IMR-90 (cell line): ENCODE measurements at regions not wholly inside any gene's neighbourhood (a gene's known extent, or its start where the extent isn't known, plus 50 kb on each side); places are given as distances from the start of the nearest gene placed in this dataset.
"Not testable (repeated sequence)": the region's sequence is repeated elsewhere in the genome, so short reads cannot be mapped to it uniquely, and the experiment has no call there.

Experiments
- ATAC-seq: fragments of 200-7000 bp; cut with Tn5 transposase; 2 replicates; pipeline ENCODE4 v1.9.1; 2020; ENCODE audit warnings: low read depth, mild to moderate bottlenecking, moderate library complexity
- BruUV-seq: library from RNA; stranded (reverse); fragments of 400-500 nt; replicated peaks from 2 replicates; lab custom pipeline; 2021; lab: Mats Ljungman, UMichigan
- CTCF ChIA-PET: fragments of 300-600 bp; formaldehyde crosslinking; extraction: SDS; loops from one replicate; lab custom pipeline; 2021; ENCODE audit warnings: antibody characterized with exemption; lab: Yijun Ruan, JAX
- POLR2A ChIA-PET: fragments of 300-600 bp; sonication (Branson Sonifier 250); formaldehyde crosslinking; loops from one replicate; lab custom pipeline; 2022; ENCODE audit warnings: antibody characterized with exemption; ENCODE audit not compliant: unreplicated experiment; lab: Charles Lee
- DNase-seq: peaks from one replicate; pipeline ENCODE4 v3.0.0; 2013
- H2AFZ ChIP-seq: replicated peaks from 2 replicates; pipeline ENCODE3; 2013; ENCODE audit warnings: low read length, mild to moderate bottlenecking; ENCODE audit not compliant: poor library complexity
- H2AK5ac ChIP-seq: 2 replicates; pipeline ENCODE4 v1.6.1; 2013; ENCODE audit warnings: low read depth, low read length, inconsistent platforms
- H2AK9ac ChIP-seq: replicated peaks from 2 replicates; pipeline ENCODE3; 2013; ENCODE audit warnings: mild to moderate bottlenecking, low read depth, low read length, moderate library complexity; ENCODE audit not compliant: poor library complexity
- H2BK120ac ChIP-seq: 2 replicates; pipeline ENCODE4 v1.6.1; 2013; ENCODE audit warnings: low read depth, low read length, inconsistent platforms
- H2BK15ac ChIP-seq: 3 replicates; pipeline ENCODE4 v1.6.1; 2013; ENCODE audit warnings: low read depth, low read length, inconsistent platforms
- H2BK20ac ChIP-seq: 2 replicates; pipeline ENCODE4 v1.6.1; 2013; ENCODE audit warnings: low read depth, mild to moderate bottlenecking, inconsistent platforms, low read length, moderate library complexity
- H2BK5ac ChIP-seq: 2 replicates; pipeline ENCODE4 v1.6.1; 2013; ENCODE audit warnings: mild to moderate bottlenecking, low read depth, low read length, inconsistent platforms; ENCODE audit not compliant: poor library complexity, severe bottlenecking
- H3K14ac ChIP-seq: replicated peaks from 2 replicates; pipeline ENCODE4 v1.6.1; 2013; ENCODE audit warnings: low read depth, low read length, inconsistent platforms
- H3K18ac ChIP-seq: 2 replicates; pipeline ENCODE4 v1.6.1; 2013; ENCODE audit warnings: low read depth, low read length, control low read depth
- H3K23ac ChIP-seq: 2 replicates; pipeline ENCODE4 v1.6.1; 2013; ENCODE audit warnings: low read depth, low read length, inconsistent platforms
- H3K27ac ChIP-seq: 2 replicates; pipeline ENCODE4 v1.5.1; 2013; ENCODE audit warnings: mild to moderate bottlenecking, control low read depth, low read length; ENCODE audit not compliant: insufficient read depth
- H3K27me3 ChIP-seq: 2 replicates; pipeline ENCODE4 v1.6.1; 2013; ENCODE audit warnings: low read length; ENCODE audit not compliant: control insufficient read depth, insufficient read depth
- H3K36me3 ChIP-seq: 2 replicates; pipeline ENCODE4 v1.6.1; 2013; ENCODE audit warnings: low read length, mixed read lengths; ENCODE audit not compliant: control insufficient read depth, insufficient read depth
- H3K4ac ChIP-seq: 2 replicates; pipeline ENCODE4 v1.6.1; 2013; ENCODE audit warnings: low read depth, low read length, inconsistent platforms
- H3K4me1 ChIP-seq: 2 replicates; pipeline ENCODE4 v1.6.1; 2013; ENCODE audit warnings: low read length, mixed read lengths; ENCODE audit not compliant: control insufficient read depth, insufficient read depth
- H3K4me2 ChIP-seq: 2 replicates; pipeline ENCODE4 v1.6.1; 2013; ENCODE audit warnings: low read depth, mild to moderate bottlenecking, control low read depth, low read length, moderate library complexity
- H3K4me3 ChIP-seq: 2 replicates; pipeline ENCODE4 v1.5.1; 2013; ENCODE audit warnings: low read depth, mild to moderate bottlenecking, control low read depth, low read length, moderate library complexity; ENCODE audit not compliant: insufficient read depth
- H3K56ac ChIP-seq: 2 replicates; pipeline ENCODE4 v1.6.1; 2013; ENCODE audit warnings: low read length, inconsistent platforms; ENCODE audit not compliant: insufficient read depth; ENCODE audit errors: extremely low read depth
- H3K79me1 ChIP-seq, 2 experiments: 2 replicates each; pipeline ENCODE4 v1.6.1; 2013; ENCODE audit warnings: low read length in 2 of 2, inconsistent platforms in 1 of 2, low read depth in 1 of 2
- H3K9ac ChIP-seq: 2 replicates; pipeline ENCODE4 v1.6.1; 2013; ENCODE audit warnings: low read depth, low read length, control low read depth
- H3K9me1 ChIP-seq: 2 replicates; pipeline ENCODE4 v1.6.1; 2013; ENCODE audit warnings: low read length, inconsistent platforms; ENCODE audit not compliant: insufficient read depth
- H3K9me3 ChIP-seq: 2 replicates; pipeline ENCODE4 v1.6.1; 2013; ENCODE audit warnings: low read length; ENCODE audit not compliant: control insufficient read depth, insufficient read depth
- H4K20me1 ChIP-seq: 2 replicates; pipeline ENCODE4 v1.6.1; 2013; ENCODE audit warnings: low read length, inconsistent platforms; ENCODE audit not compliant: insufficient read depth
- H4K5ac ChIP-seq: 2 replicates; pipeline ENCODE4 v1.6.1; 2013; ENCODE audit warnings: mild to moderate bottlenecking, low read depth, low read length, control low read depth
- H4K8ac ChIP-seq, 2 experiments: 2 replicates each; pipeline ENCODE4 v1.6.1; 2013; ENCODE audit warnings: low read depth in 2 of 2, low read length in 2 of 2, control low read depth in 1 of 2, inconsistent platforms in 1 of 2
- H4K91ac ChIP-seq: 2 replicates; pipeline ENCODE4 v1.6.1; 2013; ENCODE audit warnings: low read depth, low read length, inconsistent platforms; ENCODE audit not compliant: insufficient read depth
- BHLHE40 ChIP-seq: fragments of 150-350 bp; IDR thresholded peaks from 2 replicates; pipeline ENCODE4 v1.6.1; 2016; ENCODE audit warnings: mild to moderate bottlenecking, low read depth, low read length
- CEBPB ChIP-seq: IDR thresholded peaks from 2 replicates; pipeline ENCODE4 v1.6.1; 2012; ENCODE audit warnings: low read depth, low read length, improper control_type of control experiment
- CHD1 ChIP-seq: IDR thresholded peaks from 2 replicates; pipeline ENCODE4 v1.6.1; 2012; ENCODE audit warnings: low read depth, low read length, improper control_type of control experiment
- FOS ChIP-seq: fragments of 150-350 bp; IDR thresholded peaks from 2 replicates; pipeline ENCODE4 v1.6.1; 2016; ENCODE audit warnings: low read depth, low read length
- MAZ ChIP-seq: IDR thresholded peaks from 2 replicates; pipeline ENCODE4 v1.6.1; 2012; ENCODE audit warnings: low read depth, mild to moderate bottlenecking, low read length, improper control_type of control experiment, moderate library complexity, borderline replicate concordance
- POLR2A ChIP-seq: IDR thresholded peaks from 2 replicates; pipeline ENCODE4 v1.6.1; 2012; ENCODE audit warnings: mild to moderate bottlenecking, low read depth, low read length
- RAD21 ChIP-seq: IDR thresholded peaks from 2 replicates; pipeline ENCODE4 v1.6.1; 2012; ENCODE audit warnings: low read length, improper control_type of control experiment
- RCOR1 ChIP-seq: IDR thresholded peaks from 2 replicates; pipeline ENCODE4 v1.6.1; 2012; ENCODE audit warnings: mild to moderate bottlenecking, low read length, improper control_type of control experiment; ENCODE audit not compliant: insufficient replicate concordance
- RFX5 ChIP-seq: IDR thresholded peaks from 2 replicates; pipeline ENCODE4 v1.8.0; 2012; ENCODE audit warnings: low read depth, mild to moderate bottlenecking, low read length, moderate library complexity
- WGBS, 2 experiments: methylation state at CpG; one replicate each; pipeline versions ENCODE4 v1.1.5 to v1.1.7; 2013; ENCODE audit warnings: missing lambda C conversion rate in 2 of 2; ENCODE audit not compliant: insufficient read length in 1 of 2; ENCODE audit errors: extremely low coverage in 2 of 2; 5-methylcytosine and 5-hydroxymethylcytosine counted together
- dilution Hi-C: fragments of 300-500 bp; cut with HindIII; formaldehyde crosslinking; loops from one replicate; pipeline ENCODE4 v1.14.3; 2018; ENCODE audit warnings: low sequenced_read_pairs; ENCODE audit not compliant: unreplicated experiment
- in situ Hi-C: fragments of 300-500 bp; cut with MboI; formaldehyde crosslinking; loops from 3 replicates; pipeline ENCODE4 v1.14.3; 2019; ENCODE audit warnings: low sequenced_read_pairs, inconsistent platforms, mixed read lengths
- intact Hi-C: fragments of 100-400 bp; cut with micrococcal nuclease; formaldehyde crosslinking; loops from 2 replicates; pipeline ENCODE4 v1.10.0; 2022
- TF ChIP-seq, protein P1 (sequence below): conservative IDR thresholded peaks from 2 replicates; pipeline ENCODE4 v1.5.1; 2012; ENCODE audit warnings: mild to moderate bottlenecking, low read depth, low read length, improper control_type of control experiment

DNA sequence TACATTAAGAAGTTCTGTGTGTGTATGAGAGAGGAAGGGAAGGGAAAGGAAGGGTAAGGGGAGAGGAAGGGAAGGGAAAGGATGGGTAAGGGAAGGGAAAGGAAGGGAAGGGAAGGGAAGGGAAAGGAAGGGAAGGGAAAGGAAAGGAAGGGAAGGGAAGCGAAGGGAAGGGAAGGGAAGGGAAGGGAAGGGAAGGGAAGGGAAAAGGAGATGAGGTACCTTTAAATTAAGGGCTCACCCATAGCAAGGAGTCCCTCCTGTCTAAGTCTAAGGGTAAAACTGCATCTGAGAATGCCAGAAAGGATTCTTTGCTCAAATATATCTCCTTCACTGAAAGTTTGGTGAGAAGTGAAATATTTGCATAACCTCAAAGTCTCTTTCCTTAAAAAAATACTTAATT is 572.1 kb upstream of the ADAMTS9 start:
- Histone ChIP-seq H3K36me3 (no peaks in the 10 kb centered on the region), H2BK120ac (no peak overlapping the region), H3K18ac (no peak overlapping the region), H2AK5ac (no peak overlapping the region), H2BK20ac (no peak overlapping the region), H3K23ac (no peak overlapping the region), H2AK9ac (no peak overlapping the region), H4K20me1 (no peaks in the 10 kb centered on the region), H3K27ac (no peak overlapping the region), H3K14ac (no peak overlapping the region), H2BK15ac (no peak overlapping the region), H3K9ac (no peak overlapping the region), H3K79me1 (no peaks in the 10 kb centered on the region), H3K9me3 (no peaks in the 10 kb centered on the region), H2AFZ (no peak overlapping the region), H3K56ac (no peak overlapping the region), H3K9me1 (no peaks in the 10 kb centered on the region), H4K5ac (no peak overlapping the region), H3K4ac (no peak overlapping the region), H4K91ac (no peak overlapping the region), H3K4me3 (no peak overlapping the region), H3K4me2 (no peak overlapping the region), H3K27me3 (no peaks in the 10 kb centered on the region; the same call in 1 of the 2 replicates), H4K8ac (no peak overlapping the region), H2BK5ac (no peak overlapping the region), H3K4me1 (no peaks in the 10 kb centered on the region)
- no CpG with 5 or more reads among the region's 1 CpG for WGBS, 2 experiments
- in situ Hi-C loops: no loop called here
- no TSS peak for BruUV-seq
- ChIA-PET POLR2A (no interaction called here), CTCF (no interaction called here)
- dilution Hi-C loops: no loop called here
- TF ChIP-seq CHD1 (no peak), RAD21 (no peak), BHLHE40 (no peak), RFX5 (no peak), RCOR1 (no peak), MAZ (no peak), CEBPB (no peak), POLR2A (no peak), FOS (no peak)
- TF ChIP-seq, protein P1, sequence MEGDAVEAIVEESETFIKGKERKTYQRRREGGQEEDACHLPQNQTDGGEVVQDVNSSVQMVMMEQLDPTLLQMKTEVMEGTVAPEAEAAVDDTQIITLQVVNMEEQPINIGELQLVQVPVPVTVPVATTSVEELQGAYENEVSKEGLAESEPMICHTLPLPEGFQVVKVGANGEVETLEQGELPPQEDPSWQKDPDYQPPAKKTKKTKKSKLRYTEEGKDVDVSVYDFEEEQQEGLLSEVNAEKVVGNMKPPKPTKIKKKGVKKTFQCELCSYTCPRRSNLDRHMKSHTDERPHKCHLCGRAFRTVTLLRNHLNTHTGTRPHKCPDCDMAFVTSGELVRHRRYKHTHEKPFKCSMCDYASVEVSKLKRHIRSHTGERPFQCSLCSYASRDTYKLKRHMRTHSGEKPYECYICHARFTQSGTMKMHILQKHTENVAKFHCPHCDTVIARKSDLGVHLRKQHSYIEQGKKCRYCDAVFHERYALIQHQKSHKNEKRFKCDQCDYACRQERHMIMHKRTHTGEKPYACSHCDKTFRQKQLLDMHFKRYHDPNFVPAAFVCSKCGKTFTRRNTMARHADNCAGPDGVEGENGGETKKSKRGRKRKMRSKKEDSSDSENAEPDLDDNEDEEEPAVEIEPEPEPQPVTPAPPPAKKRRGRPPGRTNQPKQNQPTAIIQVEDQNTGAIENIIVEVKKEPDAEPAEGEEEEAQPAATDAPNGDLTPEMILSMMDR: no peak
- DNase-seq: no peak
- intact Hi-C loops: no loop called here
- ATAC-seq: no peak

DNA sequence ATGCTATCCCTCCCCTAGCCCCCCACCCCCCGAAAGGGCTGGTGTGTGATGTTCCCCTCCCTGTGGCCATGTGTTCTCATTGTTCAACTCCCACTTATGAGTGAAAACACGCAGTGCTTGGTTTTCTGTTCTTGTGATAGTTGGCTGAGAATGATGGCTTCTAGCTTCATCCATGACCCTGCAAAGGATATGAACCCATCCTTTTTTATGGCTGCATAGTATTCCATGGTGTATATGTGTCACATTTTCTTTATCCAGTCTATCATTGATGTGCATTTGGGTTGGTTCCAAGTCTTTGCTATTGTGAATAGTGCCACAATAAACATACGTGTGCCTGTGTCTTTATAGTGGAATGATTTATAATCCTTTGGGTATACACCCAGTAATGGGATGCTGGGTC is 565.1 kb upstream of the ADAMTS9 start:
- BruUV-seq, H4K8ac ChIP-seq, H3K4me3 ChIP-seq, H3K23ac ChIP-seq, H2AK5ac ChIP-seq, ATAC-seq, H2AK9ac ChIP-seq, H3K27ac ChIP-seq, H3K4me1 ChIP-seq, H2BK20ac ChIP-seq, in situ Hi-C loops, H3K56ac ChIP-seq, CTCF ChIA-PET, H2AFZ ChIP-seq, dilution Hi-C loops, H3K36me3 ChIP-seq, DNase-seq, H2BK120ac ChIP-seq, H3K18ac ChIP-seq, H2BK5ac ChIP-seq, H3K9ac ChIP-seq, H3K4me2 ChIP-seq, H3K9me1 ChIP-seq, intact Hi-C loops, POLR2A ChIA-PET, H2BK15ac ChIP-seq, H3K14ac ChIP-seq, H3K4ac ChIP-seq, H4K20me1 ChIP-seq, H3K9me3 ChIP-seq, H3K27me3 ChIP-seq, H4K91ac ChIP-seq, H3K79me1 ChIP-seq, H4K5ac ChIP-seq: not testable (repeated sequence)
- no CpG with 5 or more reads among the region's 3 CpGs for WGBS, 2 experiments
